Stimulated activated CD8-positive, alpha-beta memory T cell treated with anti-CD3 and anti-CD28 coated beads, Interleukin-4, amount 100 ng/mL, for 4 hours (primary cell): ENCODE measurements at regions not wholly inside any gene's neighbourhood (a gene's known extent, or its start where the extent isn't known, plus 50 kb on each side); places are given as distances from the start of the nearest gene placed in this dataset.

ENCODE experiments used
- DNase-seq, 2 donors: peaks; one replicate each; pipeline ENCODE4 v3.0.0-alpha.2; 2020; ENCODE audit warnings: low read depth in 2 of 2, low spot score in 1 of 2

- DNase-seq, result no peak
Measured at GRCh38 chr6:165956874-165957273, 210.8 kb downstream of the TBXT start.

- no peak for DNase-seq
Measured at GRCh38 chr6:165952514-165952913, 215.1 kb downstream of the TBXT start.

GRCh38 chr6:165950316-165950715 lies 217.3 kb downstream of the TBXT start:
- no peak for DNase-seq

- no peak for DNase-seq
Measured at GRCh38 chr6:165949324-165949723, 218.3 kb downstream of the TBXT start.

- no peak for DNase-seq
Measured at GRCh38 chr6:165944002-165944466, 223.6 kb downstream of the TBXT start.

GRCh38 chr6:165941786-165942185 lies 225.9 kb downstream of the TBXT start:
- no peak for DNase-seq

GRCh38 chr6:165941249-165941775 lies 226.3 kb downstream of the TBXT start:
- DNase-seq, result no peak

GRCh38 chr6:165940366-165940765 lies 227.3 kb downstream of the TBXT start:
- no peak for DNase-seq

- no peak for DNase-seq
Measured at GRCh38 chr6:165939601-165940290, 227.9 kb downstream of the TBXT start.

- DNase-seq, result no peak
Measured at GRCh38 chr6:165939047-165939446, 228.6 kb downstream of the TBXT start.

GRCh38 chr6:165937564-165938358 lies 229.9 kb downstream of the TBXT start:
- DNase-seq, result no peak

GRCh38 chr6:165936660-165937059 lies 231.0 kb downstream of the TBXT start:
- no peak for DNase-seq

GRCh38 chr6:165936096-165936495 lies 231.6 kb downstream of the TBXT start:
- DNase-seq, result no peak

- no peak for DNase-seq
Measured at GRCh38 chr6:165931675-165932074, 236.0 kb downstream of the TBXT start.

- no peak for DNase-seq
Measured at GRCh38 chr6:165930668-165931214, 236.9 kb downstream of the TBXT start.

GRCh38 chr6:165929607-165930006 lies 238.0 kb downstream of the TBXT start:
- no peak for DNase-seq

GRCh38 chr6:165926378-165926777 lies 241.3 kb downstream of the TBXT start:
- no peak for DNase-seq

GRCh38 chr6:165925474-165926156 lies 242.0 kb downstream of the TBXT start:
- no peak for DNase-seq

GRCh38 chr6:165922309-165922794 lies 245.3 kb downstream of the TBXT start:
- no peak for DNase-seq

GRCh38 chr6:165920896-165921671 lies 246.6 kb downstream of the TBXT start:
- no peak for DNase-seq
